ENCODE measurements at regions not wholly inside any gene's neighbourhood (a gene's known extent, or its start where the extent isn't known, plus 50 kb on each side); places are given as distances from the start of the nearest gene placed in this dataset.

DNA sequence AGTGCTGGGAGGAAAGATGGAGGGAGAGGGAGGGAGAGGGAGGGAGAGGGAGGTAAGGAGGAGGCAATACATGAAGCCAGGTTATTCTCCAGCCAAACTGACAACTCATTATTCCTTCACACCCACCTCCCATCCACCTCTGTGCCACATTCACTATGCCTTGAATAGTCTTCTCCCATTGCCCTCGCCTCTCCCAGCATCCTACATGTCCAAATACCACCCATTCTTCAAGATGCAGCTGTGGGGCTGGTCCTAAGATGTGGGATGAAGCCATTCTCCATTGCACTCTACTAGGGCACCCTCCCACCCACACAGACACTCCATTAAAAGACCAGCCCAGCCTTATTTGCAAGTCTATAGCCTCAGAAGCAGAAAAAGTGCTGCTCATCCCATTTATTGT, 165.8 kb downstream of the RRAGC start:
- H3K27me3 Mint-ChIP-seq: peaks cover 10% of the 10 kb centered on the region
- intact Hi-C loops (cut with micrococcal nuclease): no loop called here
- ChIA-PET CTCF (no interaction called here), POLR2A (no interaction called here)
- TF ChIP-seq, protein P1, sequence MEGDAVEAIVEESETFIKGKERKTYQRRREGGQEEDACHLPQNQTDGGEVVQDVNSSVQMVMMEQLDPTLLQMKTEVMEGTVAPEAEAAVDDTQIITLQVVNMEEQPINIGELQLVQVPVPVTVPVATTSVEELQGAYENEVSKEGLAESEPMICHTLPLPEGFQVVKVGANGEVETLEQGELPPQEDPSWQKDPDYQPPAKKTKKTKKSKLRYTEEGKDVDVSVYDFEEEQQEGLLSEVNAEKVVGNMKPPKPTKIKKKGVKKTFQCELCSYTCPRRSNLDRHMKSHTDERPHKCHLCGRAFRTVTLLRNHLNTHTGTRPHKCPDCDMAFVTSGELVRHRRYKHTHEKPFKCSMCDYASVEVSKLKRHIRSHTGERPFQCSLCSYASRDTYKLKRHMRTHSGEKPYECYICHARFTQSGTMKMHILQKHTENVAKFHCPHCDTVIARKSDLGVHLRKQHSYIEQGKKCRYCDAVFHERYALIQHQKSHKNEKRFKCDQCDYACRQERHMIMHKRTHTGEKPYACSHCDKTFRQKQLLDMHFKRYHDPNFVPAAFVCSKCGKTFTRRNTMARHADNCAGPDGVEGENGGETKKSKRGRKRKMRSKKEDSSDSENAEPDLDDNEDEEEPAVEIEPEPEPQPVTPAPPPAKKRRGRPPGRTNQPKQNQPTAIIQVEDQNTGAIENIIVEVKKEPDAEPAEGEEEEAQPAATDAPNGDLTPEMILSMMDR (IDR thresholded peaks at IDR 0.05): no peak
- no peak overlapping the region for H3K4me3 Mint-ChIP-seq
- H3K36me3 Mint-ChIP-seq (ENCODE audit: low read depth): no peaks in the 10 kb centered on the region
- ATAC-seq: no peak
- H3K27ac Mint-ChIP-seq: no peak overlapping the region
- no peak for DNase-seq
- H3K9me3 Mint-ChIP-seq: no peaks in the 10 kb centered on the region
- no peaks in the 10 kb centered on the region for H3K4me1 Mint-ChIP-seq (ENCODE audit: low read depth)

- Mint-ChIP-seq H3K36me3 (ENCODE audit: low read depth) (no peaks in the 10 kb centered on the region), H3K4me3 (no peak overlapping the region), H3K27me3 (peaks cover 10% of the 10 kb centered on the region), H3K4me1 (ENCODE audit: low read depth) (no peaks in the 10 kb centered on the region), H3K9me3 (no peaks in the 10 kb centered on the region), H3K27ac (no peak overlapping the region)
- DNase-seq (no peak), ATAC-seq (no peak)
- intact Hi-C loops (cut with micrococcal nuclease): no loop called here
- POLR2A ChIA-PET: no interaction called here
- CTCF ChIA-PET: no interaction called here
- TF ChIP-seq, protein P1 (IDR thresholded peaks at IDR 0.05): no peak
Measured at GRCh38 chr1:38693031-38693430, 166.5 kb downstream of the RRAGC start.

DNA sequence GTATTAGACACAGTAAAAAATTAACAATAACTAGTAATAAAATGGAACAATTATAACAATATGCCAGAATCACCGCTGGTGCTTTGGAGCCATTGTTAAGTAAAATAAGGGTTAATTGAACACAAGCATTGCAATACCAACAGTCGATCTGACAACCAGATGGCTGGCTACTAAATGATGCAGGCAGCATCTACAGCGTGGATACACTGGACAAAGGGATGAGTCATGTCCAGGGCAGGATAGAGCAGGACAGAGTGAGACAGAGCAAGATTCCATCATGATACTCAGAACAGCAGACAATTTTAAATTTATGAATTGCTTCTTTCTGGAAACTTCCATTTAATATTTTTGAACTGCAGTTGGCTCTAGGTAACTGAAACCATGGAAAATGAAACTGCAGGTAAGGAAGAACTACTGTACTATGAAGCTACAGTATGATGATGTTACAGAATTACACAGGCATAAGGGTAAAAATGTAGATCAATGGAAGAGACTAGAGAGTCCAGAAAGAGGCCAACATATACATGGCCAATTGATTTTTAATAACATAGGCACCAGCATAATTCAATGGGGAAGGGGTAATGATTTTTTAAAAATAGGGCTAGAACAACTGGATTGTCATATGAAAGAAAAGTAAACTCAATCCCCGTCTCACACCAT, 168.7 kb downstream of the RRAGC start:
- DNase-seq (no peak), ATAC-seq (no peak)
- intact Hi-C loops (cut with micrococcal nuclease): no loop called here
- Mint-ChIP-seq H3K27me3 (peaks cover 26% of the 10 kb centered on the region), H3K9me3 (no peaks in the 10 kb centered on the region), H3K4me3 (no peak overlapping the region), H3K4me1 (ENCODE audit: low read depth) (no peaks in the 10 kb centered on the region), H3K27ac (no peak overlapping the region), H3K36me3 (ENCODE audit: low read depth) (no peaks in the 10 kb centered on the region)
- TF ChIP-seq, protein P1 (IDR thresholded peaks at IDR 0.05): no peak
- ChIA-PET POLR2A (no interaction called here), CTCF (no interaction called here)

GRCh38 chr1:38686927-38687255, 172.7 kb downstream of the RRAGC start:
- intact Hi-C loops (cut with micrococcal nuclease): no loop called here
- Mint-ChIP-seq H3K9me3 (no peaks in the 10 kb centered on the region), H3K4me1 (ENCODE audit: low read depth) (no peaks in the 10 kb centered on the region), H3K4me3 (no peak overlapping the region), H3K27me3 (peaks cover 29% of the 10 kb centered on the region), H3K36me3 (ENCODE audit: low read depth) (no peaks in the 10 kb centered on the region), H3K27ac (no peak overlapping the region)
- ChIA-PET CTCF (no interaction called here), POLR2A (interaction anchor here (1.0 kb wide), 1 partner anchor 18 kb away, joined by 4 read pairs; no protein-coding TSS in a partner anchor)
- TF ChIP-seq, protein P1 (IDR thresholded peaks at IDR 0.05): no peak
- ATAC-seq (no peak), DNase-seq (no peak)

- TF ChIP-seq, protein P1 (IDR thresholded peaks at IDR 0.05): no peak
- intact Hi-C loops (cut with micrococcal nuclease): no loop called here
- CTCF ChIA-PET: no interaction called here
Measured at GRCh38 chr1:38686167-38686926, 173.2 kb downstream of the RRAGC start.

More at GRCh38 chr1:38686167-38686926, 173.2 kb downstream of the RRAGC start:
- no peak for DNase-seq
- POLR2A ChIA-PET: interaction anchor here (0.6 kb wide), 1 partner anchor 103 kb away, joined by 5 read pairs; no protein-coding TSS in a partner anchor
- no peak overlapping the region for H3K27ac Mint-ChIP-seq
- H3K36me3 Mint-ChIP-seq (ENCODE audit: low read depth): no peaks in the 10 kb centered on the region
- peaks cover 29% of the 10 kb centered on the region for H3K27me3 Mint-ChIP-seq
- H3K4me1 Mint-ChIP-seq (ENCODE audit: low read depth): no peaks in the 10 kb centered on the region
- H3K9me3 Mint-ChIP-seq: no peaks in the 10 kb centered on the region
- no peak overlapping the region for H3K4me3 Mint-ChIP-seq
- no peak for ATAC-seq

All from activated CD8-positive, alpha-beta T cell treated with anti-CD3 and anti-CD28 coated beads for 36 hours (primary cell).